Endothelial cell of umbilical vein (primary cell): ENCODE measurements at regions not wholly inside any gene's neighbourhood (a gene's known extent, or its start where the extent isn't known, plus 50 kb on each side); places are given as distances from the start of the nearest gene placed in this dataset.

Experiments used
- BruUV-seq: library from RNA; stranded (reverse); fragments of 400-500 nt; replicated peaks from 2 replicates; lab custom pipeline; 2021; lab: Mats Ljungman, UMichigan
- CTCF ChIA-PET: fragments of 300-600, 350-600 bp; sonication (Branson Sonifier 250); formaldehyde crosslinking; loops from one replicate; lab custom pipeline; 2021; ENCODE audit warnings: antibody characterized with exemption, inconsistent platforms; lab: Charles Lee
- POLR2A ChIA-PET: fragments of 300-600, 350-600 bp; sonication (Branson Sonifier 250); formaldehyde crosslinking; loops from one replicate; lab custom pipeline; 2021; ENCODE audit warnings: antibody characterized with exemption, inconsistent platforms; lab: Charles Lee
- DNase-seq: peaks from one replicate; pipeline ENCODE4 v3.0.0-alpha.2; 2011; ENCODE audit warnings: low read depth, low spot score
- FAIRE-seq: peaks from 2 replicates; lab custom pipeline; 2011; peaks lifted over from hg19 to GRCh38; lab: Jason Lieb, UNC
- H2AFZ ChIP-seq: 2 replicates; pipeline ENCODE4 v1.6.0; 2012; ENCODE audit warnings: low read depth, low read length, control low read depth, inconsistent platforms
- H3K27ac ChIP-seq: 2 replicates; pipeline ENCODE4 v1.5.1; 2011; ENCODE audit warnings: low read depth, mild to moderate bottlenecking, control low read depth, low read length, moderate library complexity; ENCODE audit not compliant: insufficient read depth
- H3K27me3 ChIP-seq, 2 experiments: 2 replicates each; pipeline versions ENCODE4 v1.6.0 to v1.6.1; 2011; ENCODE audit warnings: low read length in 2 of 2, mixed read lengths in 1 of 2; ENCODE audit not compliant: control insufficient read depth in 2 of 2, insufficient read depth in 2 of 2
- H3K36me3 ChIP-seq, 2 experiments: 2 replicates in 1 of 2; 3 replicates in 1 of 2; pipeline ENCODE4 v1.5.1; 2011; ENCODE audit warnings: low read length in 2 of 2, mild to moderate bottlenecking in 1 of 2, moderate library complexity in 1 of 2; ENCODE audit not compliant: control insufficient read depth in 2 of 2, insufficient read depth in 2 of 2; ENCODE audit errors: extremely low read depth in 1 of 2
- H3K4me1 ChIP-seq: 3 replicates; pipeline ENCODE4 v1.5.1; 2011; ENCODE audit warnings: mild to moderate bottlenecking, low read length; ENCODE audit not compliant: control insufficient read depth, insufficient read depth; ENCODE audit errors: extremely low read depth
- H3K4me2 ChIP-seq: 2 replicates; pipeline ENCODE4 v1.6.1; 2011; ENCODE audit warnings: low read length, control low read depth, mixed read lengths; ENCODE audit not compliant: insufficient read depth
- H3K4me3 ChIP-seq, 3 experiments: fragments of 200-600 bp in 1 of 3; sonication (generic), shearing (Covaris generic) in 1 of 3; replicated peaks in 1 of 3; 2 replicates each; pipeline ENCODE4 v1.5.1; 2011 to 2016; ENCODE audit warnings: control low read depth in 3 of 3, low read length in 3 of 3, mild to moderate bottlenecking in 2 of 3, inconsistent platforms in 1 of 3, low read depth in 1 of 3, moderate library complexity in 1 of 3; ENCODE audit not compliant: insufficient read depth in 1 of 3
- H3K79me2 ChIP-seq: 2 replicates; pipeline ENCODE4 v1.6.0; 2012; ENCODE audit warnings: low read length, inconsistent platforms; ENCODE audit not compliant: control insufficient read depth, insufficient read depth
- H3K9ac ChIP-seq: replicated peaks from 2 replicates; pipeline ENCODE3; 2011; ENCODE audit warnings: low read length, control low read depth; ENCODE audit not compliant: insufficient read depth; ENCODE audit errors: extremely low read depth
- H3K9me1 ChIP-seq: replicated peaks from 3 replicates; pipeline ENCODE4 v1.6.0; 2011; ENCODE audit warnings: mild to moderate bottlenecking, low read length; ENCODE audit not compliant: control insufficient read depth, insufficient read depth; ENCODE audit errors: extremely low read depth
- H3K9me3 ChIP-seq: replicated peaks from 2 replicates; pipeline ENCODE4 v1.5.1; 2012; ENCODE audit warnings: low read length, inconsistent platforms; ENCODE audit not compliant: control insufficient read depth, insufficient read depth
- H4K20me1 ChIP-seq: replicated peaks from 2 replicates; pipeline ENCODE3; 2011; ENCODE audit warnings: mild to moderate bottlenecking, low read length; ENCODE audit not compliant: control insufficient read depth, insufficient read depth; ENCODE audit errors: extremely low read depth
- CTCF ChIP-seq, 2 donors: IDR thresholded peaks; 1 replicate in 1 of 2; 2 replicates in 1 of 2; pipeline ENCODE4 v1.5.1; 2011; ENCODE audit warnings: low read length in 2 of 2, mild to moderate bottlenecking in 2 of 2, moderate library complexity in 2 of 2, control low read depth in 1 of 2, inconsistent platforms in 1 of 2, low read depth in 1 of 2; ENCODE audit not compliant: insufficient read depth in 1 of 2; ENCODE audit errors: extremely low read depth in 1 of 2
- EZH2 ChIP-seq: IDR thresholded peaks from 2 replicates; pipeline ENCODE4 v1.6.1; 2012; ENCODE audit warnings: borderline replicate concordance, low read depth, mild to moderate bottlenecking, moderate library complexity, low read length, inconsistent platforms; ENCODE audit not compliant: severe bottlenecking
- FOS ChIP-seq: IDR thresholded peaks from 2 replicates; pipeline ENCODE4 v1.6.1; 2011; ENCODE audit warnings: mild to moderate bottlenecking, low read length, moderate library complexity, borderline replicate concordance; ENCODE audit not compliant: insufficient read depth
- GATA2 ChIP-seq: IDR thresholded peaks from 2 replicates; pipeline ENCODE4 v1.7.0; 2011; ENCODE audit warnings: low read depth, mild to moderate bottlenecking, moderate library complexity, mixed read lengths, low read length; ENCODE audit not compliant: insufficient read length, insufficient read depth
- JUN ChIP-seq: IDR thresholded peaks from 2 replicates; pipeline ENCODE4 v1.6.1; 2011; ENCODE audit warnings: borderline replicate concordance, low read depth; ENCODE audit not compliant: insufficient read length, insufficient read depth
- MAX ChIP-seq: IDR thresholded peaks from 2 replicates; pipeline ENCODE4 v1.6.1; 2011; ENCODE audit not compliant: insufficient read depth, insufficient read length
- MYC ChIP-seq: IDR thresholded peaks from one replicate; pipeline ENCODE4 v1.6.1; 2011; ENCODE audit warnings: mild to moderate bottlenecking, low read depth, low read length
- POLR2A ChIP-seq: IDR thresholded peaks from 2 replicates; pipeline ENCODE4 v1.6.1; 2012; ENCODE audit warnings: low read depth, mild to moderate bottlenecking, control low read depth, low read length
- POLR2AphosphoS5 ChIP-seq: IDR thresholded peaks from 2 replicates; pipeline ENCODE4 v1.6.1; 2012; ENCODE audit warnings: low read depth, mild to moderate bottlenecking, control low read depth, low read length, moderate library complexity; ENCODE audit not compliant: insufficient read depth
- dilution Hi-C: fragments of 300-500 bp; cut with MboI; formaldehyde crosslinking; loops from one replicate; pipeline ENCODE4 v1.15.0; 2019; ENCODE audit warnings: low sequenced_read_pairs; ENCODE audit not compliant: extremely low pct_ligation_motif_present
- intact Hi-C: fragments of 100-400 bp; cut with micrococcal nuclease; formaldehyde crosslinking; loops from one replicate; pipeline ENCODE4 v1.10.0; 2022

DNA sequence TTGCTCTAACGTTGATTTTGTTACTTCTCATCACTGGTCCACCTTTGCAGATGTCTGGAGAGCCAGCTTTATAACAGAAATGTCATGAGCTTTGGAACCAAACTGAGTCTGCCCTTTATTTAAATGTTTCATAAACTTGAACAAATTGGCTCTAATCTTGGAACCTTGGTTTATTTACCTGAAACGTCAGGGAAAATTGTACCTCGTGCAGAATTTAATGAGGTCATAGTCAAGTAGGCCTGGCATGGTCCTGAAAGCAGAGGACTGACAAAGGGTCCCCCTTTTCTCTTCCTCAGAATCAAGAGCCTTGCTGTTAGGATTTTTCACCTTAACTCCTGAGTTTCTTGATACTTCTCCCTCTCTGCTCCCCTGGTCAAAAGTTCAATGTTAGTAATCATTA is 828.0 kb downstream of the GRID1 start:
- Histone ChIP-seq H3K36me3 (no peaks in the 10 kb centered on the region), H4K20me1 (no peaks in the 10 kb centered on the region), H3K9me1 (no peaks in the 10 kb centered on the region), H3K9ac (no peak overlapping the region), H3K79me2 (no peaks in the 10 kb centered on the region), H3K4me2 (no peak overlapping the region), H3K4me3 (no peak overlapping the region), H3K9me3 (no peaks in the 10 kb centered on the region), H3K27me3 (no peaks in the 10 kb centered on the region), H3K4me1 (no peaks in the 10 kb centered on the region), H3K27ac (no peak overlapping the region), H2AFZ (no peak overlapping the region)
- ChIA-PET CTCF (no interaction called here), POLR2A (no interaction called here)
- BruUV-seq, result no TSS peak
- TF ChIP-seq POLR2AphosphoS5 (no peak), CTCF (IDR thresholded peaks at IDR 0.05; ENCODE audit: extremely low read depth in 1 of 2, insufficient read depth in 1 of 2, low read depth in 1 of 2, low read length in 2 of 2) (no peak), EZH2 (no peak), JUN (no peak), MAX (no peak), GATA2 (no peak), POLR2A (no peak), MYC (no peak), FOS (no peak)
- no peak for FAIRE-seq
- intact Hi-C loops (no loop called here), dilution Hi-C loops (no loop called here)
- DNase-seq, result no peak
